H1 (cell line): ENCODE measurements at regions not wholly inside any gene's neighbourhood (a gene's known extent, or its start where the extent isn't known, plus 50 kb on each side); places are given as distances from the start of the nearest gene placed in this dataset.

Experiments
- CTCF ChIA-PET: fragments of 300-600 bp; sonication (Branson Sonifier 250); formaldehyde crosslinking; loops from one replicate; lab custom pipeline; 2021; ENCODE audit not compliant: partially characterized antibody; lab: Charles Lee
- POLR2A ChIA-PET: fragments of 300-600 bp; sonication (Branson Sonifier 250); formaldehyde crosslinking; loops from one replicate; lab custom pipeline; 2021; ENCODE audit warnings: inconsistent platforms; ENCODE audit not compliant: partially characterized antibody; lab: Charles Lee
- DNase-seq, 2 experiments: peaks; one replicate each; pipeline versions ENCODE4 v3.0.0 to v3.0.0-alpha.2; 2010 to 2022; ENCODE audit warnings: low spot score in 2 of 2, low read depth in 1 of 2, mixed read lengths in 1 of 2
- FAIRE-seq: peaks from 2 replicates; lab custom pipeline; 2011; peaks lifted over from hg19 to GRCh38; lab: Jason Lieb, UNC
- H2AFZ ChIP-seq: 2 replicates; pipeline ENCODE4 v1.8.1; 2012; ENCODE audit warnings: low read length, inconsistent platforms
- H2AK5ac ChIP-seq: 2 replicates; pipeline ENCODE4 v1.6.1; 2013; ENCODE audit warnings: low read depth, low read length
- H2BK120ac ChIP-seq: replicated peaks from 2 replicates; pipeline ENCODE3; 2013; ENCODE audit warnings: low read depth, low read length, inconsistent platforms
- H2BK12ac ChIP-seq: 2 replicates; pipeline ENCODE4 v1.6.1; 2013; ENCODE audit warnings: low read depth, low read length
- H2BK15ac ChIP-seq: 2 replicates; pipeline ENCODE4 v1.6.1; 2013; ENCODE audit warnings: low read length
- H2BK20ac ChIP-seq: 2 replicates; pipeline ENCODE4 v1.6.1; 2013; ENCODE audit warnings: low read length
- H2BK5ac ChIP-seq: 2 replicates; pipeline ENCODE4 v1.6.1; 2013; ENCODE audit warnings: low read depth, low read length
- H3K14ac ChIP-seq: 2 replicates; pipeline ENCODE4 v1.6.1; 2013; ENCODE audit warnings: inconsistent platforms; ENCODE audit not compliant: insufficient read length
- H3K18ac ChIP-seq: 2 replicates; pipeline ENCODE4 v1.6.1; 2013; ENCODE audit warnings: low read length; ENCODE audit errors: extremely low read depth
- H3K23ac ChIP-seq: 2 replicates; pipeline ENCODE4 v1.6.1; 2013; ENCODE audit warnings: inconsistent platforms; ENCODE audit not compliant: insufficient read length
- H3K23me2 ChIP-seq: 2 replicates; pipeline ENCODE4 v1.6.1; 2013; ENCODE audit warnings: low read depth, low read length
- H3K27ac ChIP-seq: 2 replicates; pipeline ENCODE4 v1.6.1; 2011; ENCODE audit warnings: low read depth, low read length, inconsistent platforms
- H3K27me3 ChIP-seq, 4 experiments: replicated peaks in 1 of 4; 1 replicate in 1 of 4; 2 replicates in 3 of 4; pipeline versions ENCODE4 v1.6.1 to v1.8.1; 2011 to 2013; ENCODE audit warnings: low read length in 3 of 4, mild to moderate bottlenecking in 3 of 4, inconsistent platforms in 2 of 4, mixed read lengths in 2 of 4, moderate library complexity in 1 of 4; ENCODE audit not compliant: control insufficient read depth in 3 of 4, insufficient read depth in 3 of 4; ENCODE audit errors: extremely low read depth in 1 of 4
- H3K36me3 ChIP-seq, 4 experiments: 2 replicates each; pipeline versions ENCODE4 v1.6.1 to v1.8.1; 2011 to 2013; ENCODE audit warnings: mild to moderate bottlenecking in 4 of 4, low read length in 3 of 4, moderate library complexity in 2 of 4, control low read depth in 1 of 4, inconsistent platforms in 1 of 4; ENCODE audit not compliant: insufficient read depth in 4 of 4, control insufficient read depth in 2 of 4
- H3K4ac ChIP-seq: replicated peaks from 2 replicates; pipeline ENCODE3; 2013; ENCODE audit warnings: low read length, low read depth, mixed read lengths, inconsistent platforms; ENCODE audit not compliant: insufficient read length
- H3K4me1 ChIP-seq, 4 experiments: replicated peaks in 1 of 4; 1 replicate in 1 of 4; 2 replicates in 3 of 4; pipeline versions ENCODE4 v1.6.1 to v1.8.1; 2011 to 2013; ENCODE audit warnings: low read length in 3 of 4, inconsistent platforms in 2 of 4, mixed read lengths in 1 of 4; ENCODE audit not compliant: insufficient read depth in 4 of 4, control insufficient read depth in 3 of 4
- H3K4me2 ChIP-seq, 2 experiments: 2 replicates each; pipeline versions ENCODE4 v1.6.1 to v1.8.1; 2011 to 2013; ENCODE audit warnings: low read depth in 2 of 2, low read length in 2 of 2, control low read depth in 1 of 2, inconsistent platforms in 1 of 2, mild to moderate bottlenecking in 1 of 2; ENCODE audit not compliant: insufficient read depth in 1 of 2
- H3K4me3 ChIP-seq, 4 experiments: fragments of 200-600, 300-600 bp in 1 of 4; sonication (generic), shearing (Covaris generic), sonication (Bioruptor Twin) in 1 of 4; 2 replicates each; pipeline versions ENCODE4 v1.5.1 to v1.8.1; 2011 to 2016; ENCODE audit warnings: low read length in 4 of 4, low read depth in 3 of 4, control low read depth in 2 of 4, inconsistent platforms in 2 of 4, mild to moderate bottlenecking in 2 of 4, mixed read lengths in 1 of 4, moderate library complexity in 1 of 4; ENCODE audit not compliant: insufficient read depth in 2 of 4; ENCODE audit errors: extremely low read depth in 1 of 4
- H3K56ac ChIP-seq: replicated peaks from 2 replicates; pipeline ENCODE3; 2013; ENCODE audit warnings: low read depth, mild to moderate bottlenecking, mixed read lengths, low read length, inconsistent platforms; ENCODE audit not compliant: insufficient read length
- H3K79me1 ChIP-seq: 2 replicates; pipeline ENCODE4 v1.6.1; 2013; ENCODE audit warnings: low read depth, low read length, control low read depth
- H3K79me2 ChIP-seq, 2 experiments: 2 replicates each; pipeline versions ENCODE4 v1.6.1 to v1.8.1; 2012 to 2013; ENCODE audit warnings: low read length in 2 of 2, mild to moderate bottlenecking in 2 of 2, inconsistent platforms in 1 of 2; ENCODE audit not compliant: insufficient read depth in 2 of 2, control insufficient read depth in 1 of 2
- H3K9ac ChIP-seq, 4 experiments: replicated peaks in 1 of 4; 1 replicate in 1 of 4; 2 replicates in 3 of 4; pipeline versions ENCODE4 v1.6.1 to v1.8.1; 2011 to 2013; ENCODE audit warnings: low read depth in 3 of 4, low read length in 3 of 4, control low read depth in 2 of 4, mild to moderate bottlenecking in 2 of 4, moderate library complexity in 2 of 4, inconsistent platforms in 1 of 4; ENCODE audit errors: extremely low read depth in 1 of 4
- H3K9me3 ChIP-seq, 2 experiments: 2 replicates each; pipeline versions ENCODE4 v1.6.1 to v1.8.1; 2012 to 2013; ENCODE audit warnings: mild to moderate bottlenecking in 2 of 2, moderate library complexity in 2 of 2, control low read depth in 1 of 2, inconsistent platforms in 1 of 2, low read depth in 1 of 2, low read length in 1 of 2, mixed read lengths in 1 of 2; ENCODE audit not compliant: insufficient read depth in 2 of 2
- H4K20me1 ChIP-seq, 2 experiments: replicated peaks in 1 of 2; 2 replicates each; pipeline versions ENCODE3 to v1.8.1; 2011 to 2013; ENCODE audit warnings: inconsistent platforms in 2 of 2, low read length in 2 of 2, mild to moderate bottlenecking in 1 of 2; ENCODE audit not compliant: insufficient read depth in 2 of 2, control insufficient read depth in 1 of 2
- H4K5ac ChIP-seq: 2 replicates; pipeline ENCODE4 v1.6.1; 2013; ENCODE audit warnings: low read length, low read depth, mixed read lengths, inconsistent platforms; ENCODE audit not compliant: insufficient read length
- H4K8ac ChIP-seq: 2 replicates; pipeline ENCODE4 v1.8.0; 2013; ENCODE audit warnings: mild to moderate bottlenecking, moderate library complexity, low read length, inconsistent platforms; ENCODE audit not compliant: insufficient read depth; ENCODE audit errors: extremely low read depth
- H4K91ac ChIP-seq: replicated peaks from 2 replicates; pipeline ENCODE3; 2013; ENCODE audit warnings: low read length, mixed read lengths, inconsistent platforms; ENCODE audit not compliant: insufficient read length
- ASH2L ChIP-seq: fragments of 200-600, 300-600 bp; sonication (generic); IDR thresholded peaks from one replicate; pipeline ENCODE4 v1.7.1; 2017; ENCODE audit warnings: low read length
- BCL11A ChIP-seq, 2 experiments: IDR thresholded peaks; one replicate each; pipeline ENCODE4 v1.6.1; 2011; ENCODE audit warnings: low read depth in 2 of 2, low read length in 2 of 2, mild to moderate bottlenecking in 2 of 2
- CHD2 ChIP-seq: IDR thresholded peaks from 2 replicates; pipeline ENCODE4 v1.6.1; 2012; ENCODE audit warnings: low read length, improper control_type of control experiment
- CTCF ChIP-seq, 3 experiments: IDR thresholded peaks; 1 replicate in 2 of 3; 2 replicates in 1 of 3; pipeline versions ENCODE4 v1.5.1 to v1.6.1; 2011; ENCODE audit warnings: low read length in 3 of 3, mild to moderate bottlenecking in 3 of 3, inconsistent platforms in 2 of 3, low read depth in 1 of 3, moderate library complexity in 1 of 3; ENCODE audit not compliant: insufficient read depth in 1 of 3; ENCODE audit errors: control extremely low read depth in 1 of 3
- FOSL1 ChIP-seq: IDR thresholded peaks from 2 replicates; pipeline ENCODE4 v1.6.1; 2011; ENCODE audit warnings: mild to moderate bottlenecking, low read depth, low read length, moderate library complexity; ENCODE audit not compliant: insufficient read depth
- GTF2F1 ChIP-seq: IDR thresholded peaks from 2 replicates; pipeline ENCODE4 v1.6.1; 2012; ENCODE audit warnings: low read depth, low read length, improper control_type of control experiment, borderline replicate concordance
- KDM4A ChIP-seq: IDR thresholded peaks from one replicate; pipeline ENCODE4 v1.7.1; 2012; ENCODE audit warnings: low read depth, mild to moderate bottlenecking, moderate library complexity, low read length, inconsistent platforms; ENCODE audit not compliant: severe bottlenecking
- PHF8 ChIP-seq: fragments of 200-600 bp; sonication (generic); conservative IDR thresholded peaks from 2 replicates; pipeline ENCODE4 v1.7.1; 2012; ENCODE audit warnings: low read depth, mild to moderate bottlenecking, inconsistent platforms, low read length, moderate library complexity
- RAD21 ChIP-seq, 2 experiments: IDR thresholded peaks in 1 of 2; conservative IDR thresholded peaks in 1 of 2; 2 replicates each; pipeline ENCODE4 v1.6.1; 2011; ENCODE audit warnings: low read depth in 2 of 2, low read length in 2 of 2, improper control_type of control experiment in 1 of 2, inconsistent platforms in 1 of 2, mild to moderate bottlenecking in 1 of 2, moderate library complexity in 1 of 2
- RFX5 ChIP-seq: IDR thresholded peaks from 2 replicates; pipeline ENCODE4 v1.6.1; 2011; ENCODE audit warnings: low read depth, low read length, improper control_type of control experiment, borderline replicate concordance
- TEAD4 ChIP-seq: IDR thresholded peaks from 2 replicates; pipeline ENCODE4 v1.6.1; 2012; ENCODE audit warnings: low read depth, low read length, inconsistent platforms, mixed read lengths
- YY1 ChIP-seq: IDR thresholded peaks from 2 replicates; pipeline ENCODE4 v1.6.1; 2011; ENCODE audit warnings: low read depth, mild to moderate bottlenecking, low read length
- WGBS, 2 experiments: shearing (Covaris generic) in 1 of 2; methylation state at CpG; one replicate each; pipeline versions ENCODE4 v1.1.6 to v1.1.7; 2013 to 2015; ENCODE audit warnings: low lambda C conversion rate in 2 of 2, mixed read lengths in 2 of 2, inconsistent platforms in 1 of 2, low coverage in 1 of 2, missing lambda C conversion rate in 1 of 2; ENCODE audit not compliant: insufficient replicate concordance in 2 of 2, insufficient coverage in 1 of 2, insufficient read length in 1 of 2; ENCODE audit errors: extremely low coverage in 1 of 2, missing lambda C conversion rate in 1 of 2; 5-methylcytosine and 5-hydroxymethylcytosine counted together

GRCh38 chr6:4354181-4354580 lies 218.8 kb upstream of the ECI2 start:
- no peak overlapping the region for H4K8ac ChIP-seq
- no peak overlapping the region for H2AK5ac ChIP-seq
- no peak overlapping the region for H2BK15ac ChIP-seq
- H2BK5ac ChIP-seq, result no peak overlapping the region
- ChIA-PET CTCF (interaction anchor here (0.8 to 1.8 kb wide), 5 partner anchors 13 to 156 kb away, joined by 3 to 4 read pairs (median 3); no protein-coding TSS in a partner anchor), POLR2A (no interaction called here)
- no peak overlapping the region for H3K9ac ChIP-seq
- no peak overlapping the region for H3K4ac ChIP-seq
- 96% methylated on average over 7 of the region's 7 CpGs; no CpG with 5 or more reads in 1 of the 2 experiments for WGBS, 2 experiments
- no peak overlapping the region for H3K18ac ChIP-seq
- no peak overlapping the region for H2BK120ac ChIP-seq
- H3K27me3 ChIP-seq, result no peaks in the 10 kb centered on the region
- 0 out of 4 replicates have a peak, but pooled peaks cover 0 to 2% of the 10 kb centered on the region in 2 experiments for H3K9me3 ChIP-seq
- no peak overlapping the region for H4K5ac ChIP-seq
- H3K23ac ChIP-seq, result no peak overlapping the region
- no peak overlapping the region for H2AFZ ChIP-seq
- H3K56ac ChIP-seq, result no peak overlapping the region
- H3K4me1 ChIP-seq, result peaks cover 0 to 5% (median 3%) of the 10 kb centered on the region in 4 experiments; a peak in 3 of 7 replicates
- no peaks in the 10 kb centered on the region for H3K23me2 ChIP-seq
- no peak for DNase-seq
- no peaks in the 10 kb centered on the region for H3K79me2 ChIP-seq
- H3K36me3 ChIP-seq, result no peaks in the 10 kb centered on the region
- H3K4me2 ChIP-seq, result no peak overlapping the region
- no peak for FAIRE-seq
- H3K4me3 ChIP-seq, result no peak overlapping the region
- H3K79me1 ChIP-seq, result no peaks in the 10 kb centered on the region
- no peak overlapping the region for H3K14ac ChIP-seq
- H2BK12ac ChIP-seq, result no peak overlapping the region
- H3K27ac ChIP-seq, result no peak overlapping the region
- H4K20me1 ChIP-seq, result no peaks in the 10 kb centered on the region
- no peak overlapping the region for H2BK20ac ChIP-seq
- H4K91ac ChIP-seq, result no peak overlapping the region
- TF ChIP-seq YY1, result no peak
- TF ChIP-seq CHD2, result no peak
- no peak for TF ChIP-seq BCL11A (IDR thresholded peaks at IDR 0.05; ENCODE audit: low read depth in 2 of 2, low read length in 2 of 2)
- peak; percentile 25 to 47; a peak in 3 of 4 replicates for TF ChIP-seq RAD21 (IDR thresholded peaks at IDR 0.05 in 1 of 2, conservative IDR thresholded peaks at IDR 0.05 in 1 of 2; ENCODE audit: low read depth in 2 of 2, low read length in 2 of 2)
- TF ChIP-seq KDM4A, result no peak
- TF ChIP-seq RFX5, result no peak
- no peak for TF ChIP-seq FOSL1
- peak in 2 of 3 experiments; percentile 4 to 18; a peak in 1 of 4 replicates for TF ChIP-seq CTCF (IDR thresholded peaks at IDR 0.05; ENCODE audit: control extremely low read depth in 1 of 3, insufficient read depth in 1 of 3, low read depth in 1 of 3, low read length in 3 of 3)
- no peak for TF ChIP-seq GTF2F1
- no peak for TF ChIP-seq PHF8
- TF ChIP-seq ASH2L, result no peak
- TF ChIP-seq TEAD4, result no peak
